Heart left ventricle (tissue), 16 donors: ENCODE measurements at regions not wholly inside any gene's neighbourhood (a gene's known extent, or its start where the extent isn't known, plus 50 kb on each side); places are given as distances from the start of the nearest gene placed in this dataset.

ENCODE experiments used
- ATAC-seq, 4 donors: fragments of 200-7000 bp; cut with Tn5 transposase; one replicate each; pipeline ENCODE4 v1.9.1; 2020 to 2022; ENCODE audit warnings: moderate library complexity in 4 of 4, mild to moderate bottlenecking in 3 of 4, moderate number of reproducible peaks in 1 of 4
- DNase-seq, 5 donors: peaks; one replicate each; pipeline ENCODE4 v3.0.0-alpha.2; 2020
- H3K27ac ChIP-seq, 12 donors: fragments of 200-600 bp; sonication (generic) in 4 of 12; one replicate each; pipeline versions ENCODE4 v1.5.0 to v1.8.0; 2016 to 2022; ENCODE audit warnings: mild to moderate bottlenecking in 2 of 12
- H3K27me3 ChIP-seq, 9 donors: fragments of 200-600 bp; sonication (generic) in 2 of 9; one replicate each; pipeline versions ENCODE4 v1.5.1 to v1.8.0; 2016 to 2022; ENCODE audit warnings: mild to moderate bottlenecking in 3 of 9
- H3K36me3 ChIP-seq, 9 donors: fragments of 200-600 bp; sonication (generic) in 2 of 9; one replicate each; pipeline versions ENCODE4 v1.5.0 to v1.8.0; 2018 to 2022; ENCODE audit warnings: mild to moderate bottlenecking in 2 of 9
- H3K4me1 ChIP-seq, 12 donors: fragments of 200-600 bp; sonication (generic) in 4 of 12; one replicate each; pipeline versions ENCODE4 v1.5.0 to v1.8.0; 2016 to 2022; ENCODE audit warnings: mild to moderate bottlenecking in 3 of 12
- H3K4me3 ChIP-seq, 12 donors: fragments of 200-600 bp; sonication (generic) in 4 of 12; one replicate each; pipeline versions ENCODE4 v1.5.0 to v1.8.0; 2017 to 2022; ENCODE audit warnings: mild to moderate bottlenecking in 9 of 12, moderate library complexity in 4 of 12
- H3K9me3 ChIP-seq, 12 donors: fragments of 200-600 bp; sonication (generic) in 4 of 12; one replicate each; pipeline versions ENCODE4 v1.5.0 to v1.8.0; 2016 to 2022; ENCODE audit warnings: mild to moderate bottlenecking in 1 of 12
- CTCF ChIP-seq, 12 donors: fragments of 200-600 bp; sonication (generic) in 4 of 12; IDR thresholded peaks; one replicate each; pipeline versions ENCODE4 v1.5.0 to v1.8.0; 2018 to 2022; ENCODE audit warnings: antibody characterized with exemption in 12 of 12, mild to moderate bottlenecking in 5 of 12
- POLR2A ChIP-seq, 2 donors: fragments of 450-650 bp; IDR thresholded peaks; one replicate each; pipeline ENCODE4 v1.6.1; 2017; ENCODE audit warnings: antibody characterized with exemption in 2 of 2, mild to moderate bottlenecking in 2 of 2, moderate library complexity in 2 of 2
- WGBS, 4 donors: extraction: QIAGEN DNeasy Blood & Tissue Kit in 2 of 4; methylation state at CpG; one replicate each; pipeline versions ENCODE4 v1.1.5 to v1.1.7; 2013 to 2018; 5-methylcytosine and 5-hydroxymethylcytosine counted together
- intact Hi-C, 10 donors: fragments of 100-400 bp; cut with DNase I; formaldehyde crosslinking; loops; one replicate each; pipeline versions ENCODE4 v1.11.1 to v1.14.2; 2022
- donor health status: ischemic (EF 13 %, LVEDD 7.1; RV severe dilation, severe dysfunction).
- donor health status: healthy with polysubstance abuse.
- donor health status: DM: no; HTN: yes; CAD: no.
- donor health status: DM: no; HTN: no; CAD: no.
- donor health status: ischemic (EF 25% LVEDD 6.9; RV normal size, moderate dysfunction).
- donor health status: ischemic (EF 25% LVEDD 5.7; RV mildly dilated, moderate dysfunction).
- donor health status: healthy.
- donor health status: DM: yes; HTN: yes; CAD: no.
- donor health status: ischemic (EF 35%, LVEDD 5.7; RV mildly dilated, moderate dysfunction).
- donor health status: nonischemic (EF 11% LVEDD 7.7; RV severe dilation, severe dysfunction).
- donor health status: DM: yes; HTN: yes; CAD: no.
- donor health status: PGD.
- donor health status: ischemic (EF 29% LVEDD 5.4; RV normal size, mild dysfunction).
- donor health status: nonischemic (EF 23%, LVEDD 6.1; RV moderate dilation, normal function).

DNA sequence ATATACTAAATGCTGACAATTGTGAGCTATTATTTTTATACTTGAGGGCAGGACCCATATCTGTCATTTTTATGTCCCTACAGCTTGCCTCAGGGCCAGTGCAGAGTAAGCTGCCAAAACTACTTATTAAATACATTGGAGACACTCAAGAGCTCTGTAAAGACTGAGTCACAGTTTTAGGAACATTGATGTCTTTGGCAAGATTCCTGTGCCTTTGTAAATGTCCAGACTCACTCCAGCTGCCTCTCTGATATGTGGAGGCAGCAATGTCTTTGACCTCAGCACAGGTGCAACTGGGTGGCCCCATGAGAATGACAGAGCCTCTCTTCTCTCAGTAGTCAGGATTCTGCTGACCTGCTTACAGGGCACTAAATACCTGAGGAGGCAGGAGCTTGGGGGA is 363.2 kb downstream of the OSTF1 start:
- peaks cover 0 to 57% (median 21%) of the 10 kb centered on the region in 12 donors for H3K4me1 ChIP-seq
- H3K27ac ChIP-seq, result no peak overlapping the region
- no peak for TF ChIP-seq POLR2A (IDR thresholded peaks at IDR 0.05)
- no peak for TF ChIP-seq CTCF (IDR thresholded peaks at IDR 0.05)
- H3K4me3 ChIP-seq, result no peak overlapping the region
- ATAC-seq, result peak; percentile 12 to 87 (median 66)
- no peaks in the 10 kb centered on the region for H3K36me3 ChIP-seq
- H3K27me3 ChIP-seq, result no peaks in the 10 kb centered on the region
- DNase-seq, result peak in 1 of 5 donors; percentile 32
- no peaks in the 10 kb centered on the region for H3K9me3 ChIP-seq
- intact Hi-C loops, result no loop called here

DNA sequence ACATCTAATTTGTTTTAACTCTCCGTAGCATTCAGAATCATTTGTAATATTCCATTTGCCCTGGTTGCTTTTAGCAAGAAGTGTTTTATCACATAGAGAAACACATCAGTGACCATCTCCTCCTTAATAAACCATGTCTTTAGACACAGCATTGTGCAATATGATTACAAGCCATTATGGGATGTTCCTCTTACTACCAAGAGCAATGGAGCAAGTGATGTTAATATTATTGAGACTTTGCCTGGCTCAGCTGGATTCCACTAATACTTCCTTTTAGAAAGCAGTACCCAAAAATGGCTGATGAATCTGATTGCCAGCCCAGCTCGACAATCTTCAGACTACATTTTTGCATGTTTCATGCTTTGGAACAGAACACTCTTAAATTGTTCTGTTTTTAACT is 364.2 kb downstream of the OSTF1 start:
- 70 to 80% (median 77%) methylated on average over 2 of the region's 2 CpGs for WGBS, 4 donors
- peak overlapping the region in 1 of 12 donors; percentile 11 for H3K27ac ChIP-seq
- no peaks in the 10 kb centered on the region for H3K27me3 ChIP-seq
- TF ChIP-seq POLR2A (IDR thresholded peaks at IDR 0.05) (no peak), CTCF (IDR thresholded peaks at IDR 0.05) (no peak)
- H3K9me3 ChIP-seq, result no peaks in the 10 kb centered on the region
- intact Hi-C loops, result no loop called here
- peaks cover 0 to 56% (median 21%) of the 10 kb centered on the region in 12 donors for H3K4me1 ChIP-seq
- no peak for DNase-seq
- no peaks in the 10 kb centered on the region for H3K36me3 ChIP-seq
- ATAC-seq, result no peak
- H3K4me3 ChIP-seq, result no peak overlapping the region

DNA sequence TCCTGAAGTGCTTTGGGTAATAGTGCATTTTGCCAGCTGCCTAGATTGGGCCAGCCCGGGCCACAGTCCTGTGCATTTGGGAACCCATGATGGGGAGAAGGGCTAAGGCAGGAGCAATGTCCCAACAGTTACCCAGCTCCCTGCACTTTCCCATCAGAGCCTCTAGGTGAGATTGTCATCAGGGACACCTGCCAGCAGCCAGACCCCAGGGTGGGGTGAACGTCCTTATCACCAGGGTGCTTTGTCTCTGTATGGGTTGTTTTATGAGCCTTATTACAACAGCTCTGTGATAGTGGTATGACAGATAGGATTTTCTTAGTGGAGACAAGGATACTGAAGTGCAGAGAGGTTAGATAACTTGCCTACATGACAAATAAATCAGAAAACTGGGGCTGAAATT is 365.7 kb downstream of the OSTF1 start:
- Histone ChIP-seq H3K4me1 (peaks cover 0 to 44% (median 17%) of the 10 kb centered on the region in 12 donors), H3K4me3 (no peak overlapping the region), H3K9me3 (no peaks in the 10 kb centered on the region), H3K27ac (no peak overlapping the region), H3K27me3 (no peaks in the 10 kb centered on the region), H3K36me3 (no peaks in the 10 kb centered on the region)
- DNase-seq (no peak), ATAC-seq (no peak)
- TF ChIP-seq CTCF (IDR thresholded peaks at IDR 0.05), result no peak
- no peak for TF ChIP-seq POLR2A (IDR thresholded peaks at IDR 0.05)
- WGBS, 4 donors, result 58 to 67% (median 65%) methylated on average over 2 of the region's 2 CpGs
- intact Hi-C loops, result no loop called here

DNA sequence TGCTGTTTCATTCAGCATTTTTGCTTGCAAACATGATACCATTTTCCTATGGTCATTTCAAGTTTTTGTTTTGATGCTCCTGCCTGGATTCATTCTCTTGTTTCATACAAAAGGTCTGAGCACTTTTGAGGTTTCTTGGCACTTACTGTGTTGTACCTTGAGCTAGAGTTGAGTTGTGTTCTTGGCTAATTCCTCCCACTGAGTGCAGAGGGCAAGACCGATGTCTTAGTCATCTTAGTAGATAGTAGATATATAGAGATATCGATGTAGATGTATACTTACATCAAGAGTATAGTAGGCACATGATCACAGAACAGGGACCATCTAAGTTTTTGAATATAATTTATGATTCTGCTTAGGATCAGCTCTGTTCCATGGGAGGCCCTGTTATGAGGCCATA is 366.6 kb downstream of the OSTF1 start:
- TF ChIP-seq POLR2A (IDR thresholded peaks at IDR 0.05), result no peak
- TF ChIP-seq CTCF (IDR thresholded peaks at IDR 0.05), result no peak
- Histone ChIP-seq H3K4me3 (no peak overlapping the region), H3K27ac (peak overlapping the region in 2 of 12 donors; percentile 12 to 24), H3K27me3 (no peaks in the 10 kb centered on the region), H3K9me3 (no peaks in the 10 kb centered on the region), H3K36me3 (no peaks in the 10 kb centered on the region), H3K4me1 (peaks cover 0 to 44% (median 17%) of the 10 kb centered on the region in 12 donors)
- ATAC-seq (no peak), DNase-seq (no peak)
- WGBS, 4 donors, result 90 to 98% (median 94%) methylated on average over 2 of the region's 2 CpGs
- intact Hi-C loops, result no loop called here
